Stimulated activated CD4-positive, alpha-beta T cell treated with anti-CD3 and anti-CD28 coated beads, Interleukin-1b, Interleukin-23, amount 100 ng/mL, for 48 hours (primary cell): ENCODE measurements at regions not wholly inside any gene's neighbourhood (a gene's known extent, or its start where the extent isn't known, plus 50 kb on each side); places are given as distances from the start of the nearest gene placed in this dataset.
"Not testable (repeated sequence)": the region's sequence is repeated elsewhere in the genome, so short reads cannot be mapped to it uniquely, and the experiment has no call there.

Experiments
- DNase-seq: peaks from one replicate; pipeline ENCODE4 v3.0.0-alpha.2; 2020

DNA sequence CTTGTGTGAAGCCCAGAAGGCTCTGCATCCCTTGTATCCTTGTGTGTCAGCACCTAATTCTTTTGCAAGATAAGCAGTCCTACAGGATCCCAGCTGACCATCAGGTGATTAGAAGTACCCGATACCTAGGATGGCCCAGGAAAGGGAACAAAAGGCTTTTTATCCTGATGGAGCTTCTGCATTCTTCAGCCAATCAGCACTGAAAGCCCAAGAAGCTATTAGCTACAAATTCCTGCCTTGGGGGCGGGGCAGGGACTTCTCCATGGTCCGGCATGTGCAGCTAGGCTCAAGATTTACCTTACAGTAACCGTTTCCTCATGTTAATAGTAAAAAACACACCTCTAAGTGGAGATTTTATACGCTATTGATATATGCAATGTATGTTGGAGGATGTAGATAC is 264.6 kb upstream of the THUMPD2 start:
- no peak for DNase-seq

DNA sequence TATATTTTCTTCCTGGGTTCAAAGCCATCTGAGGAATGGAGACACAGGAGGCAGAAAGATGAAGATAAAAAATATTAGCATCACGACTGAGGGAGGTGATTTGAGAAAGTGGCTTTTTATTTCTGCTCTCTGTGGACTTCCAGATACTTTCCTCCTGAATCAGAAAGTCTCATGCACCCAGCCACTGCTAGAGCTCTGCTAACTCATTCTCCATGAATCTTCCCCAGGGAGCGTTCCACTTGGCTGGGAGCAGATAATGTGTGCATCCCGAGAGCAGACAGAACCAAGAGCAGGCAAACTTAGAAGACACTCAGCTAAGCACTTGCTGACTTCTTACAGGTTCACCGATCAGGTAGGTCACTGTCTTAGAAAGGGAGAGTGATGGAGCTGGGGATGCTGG is 264.1 kb upstream of the THUMPD2 start:
- DNase-seq = no peak

DNA sequence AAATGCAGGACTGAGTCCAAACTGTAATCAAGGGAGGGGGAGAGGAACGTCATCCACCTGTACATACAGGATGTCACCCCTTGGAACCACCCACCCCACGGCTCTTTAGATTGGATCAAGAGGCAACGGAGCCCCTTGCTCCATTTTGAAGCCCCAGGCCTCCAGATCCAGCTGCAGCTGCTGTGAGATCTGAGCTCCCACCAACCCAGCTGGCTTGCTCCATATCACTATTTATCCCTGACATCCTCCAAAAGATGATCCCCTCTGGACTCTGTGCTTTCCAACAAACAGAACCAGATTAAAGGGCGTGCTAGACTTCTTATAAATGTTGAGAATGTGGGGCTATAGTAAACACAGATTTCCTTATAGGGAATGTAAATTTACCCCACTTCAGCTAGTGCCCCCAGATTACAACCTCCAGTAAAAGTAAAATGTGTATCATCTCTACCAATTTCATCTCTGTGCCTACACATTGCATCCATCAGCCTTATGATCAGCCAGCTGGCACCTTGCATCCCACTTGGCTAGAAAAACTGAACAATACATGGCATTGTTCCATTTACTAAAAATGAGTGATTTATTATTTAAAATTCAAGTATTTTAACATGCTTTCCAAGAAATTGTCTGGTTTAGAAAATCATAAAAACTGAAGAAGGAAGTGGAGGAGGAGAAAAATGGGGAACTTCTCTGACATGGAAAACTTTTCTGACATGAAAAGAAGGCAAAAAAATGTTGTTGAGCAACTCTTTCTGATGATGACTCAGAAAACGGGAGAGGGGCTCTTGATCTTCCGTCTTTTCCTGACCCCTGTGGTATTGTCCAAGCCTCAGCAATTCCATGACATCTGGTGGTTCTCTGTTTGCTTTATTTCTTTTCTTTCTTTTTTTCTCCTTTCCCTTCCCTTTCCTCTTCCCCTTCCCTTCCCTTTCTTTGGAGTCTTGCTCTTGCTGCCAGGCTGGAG is 262.6 kb upstream of the THUMPD2 start:
- no peak for DNase-seq

DNA sequence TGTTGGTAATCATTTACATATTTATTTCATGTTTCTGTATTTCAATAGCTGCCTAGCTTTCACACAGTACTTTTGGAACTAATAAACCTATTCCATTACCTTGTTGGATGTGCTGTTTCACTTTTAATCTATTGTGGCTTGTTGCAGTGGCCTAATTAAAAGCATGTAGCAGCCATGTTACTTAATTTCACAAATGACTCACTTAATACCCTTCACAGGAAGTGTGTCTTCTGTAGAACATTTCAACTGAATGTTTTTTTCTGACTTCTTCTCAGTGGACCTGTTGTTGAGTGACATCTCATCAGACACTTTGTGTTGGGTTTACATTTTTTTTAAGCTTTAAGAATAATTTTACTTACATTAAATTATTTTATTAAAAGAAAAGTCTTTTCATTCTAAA is 260.5 kb upstream of the THUMPD2 start:
- DNase-seq = no peak

DNA sequence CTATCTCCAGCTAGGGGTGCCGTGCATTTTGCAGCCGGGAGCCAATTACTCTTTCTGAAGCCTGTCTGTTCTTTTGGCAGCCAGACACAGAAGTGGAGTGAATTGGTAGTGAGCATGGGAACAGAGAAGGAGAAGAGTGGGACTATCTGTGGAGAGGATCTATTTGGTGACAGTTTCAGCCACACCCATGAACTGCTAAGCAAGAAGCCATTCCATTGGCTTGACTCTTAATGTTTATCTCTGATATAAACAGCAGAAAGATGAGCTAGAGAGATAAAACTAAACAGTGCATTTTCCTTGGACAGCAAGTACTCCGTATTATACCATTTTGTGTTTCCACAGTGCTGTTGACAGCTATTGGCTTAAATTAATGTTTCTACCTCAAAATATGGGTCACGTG is 259.6 kb upstream of the THUMPD2 start:
- DNase-seq = no peak

DNA sequence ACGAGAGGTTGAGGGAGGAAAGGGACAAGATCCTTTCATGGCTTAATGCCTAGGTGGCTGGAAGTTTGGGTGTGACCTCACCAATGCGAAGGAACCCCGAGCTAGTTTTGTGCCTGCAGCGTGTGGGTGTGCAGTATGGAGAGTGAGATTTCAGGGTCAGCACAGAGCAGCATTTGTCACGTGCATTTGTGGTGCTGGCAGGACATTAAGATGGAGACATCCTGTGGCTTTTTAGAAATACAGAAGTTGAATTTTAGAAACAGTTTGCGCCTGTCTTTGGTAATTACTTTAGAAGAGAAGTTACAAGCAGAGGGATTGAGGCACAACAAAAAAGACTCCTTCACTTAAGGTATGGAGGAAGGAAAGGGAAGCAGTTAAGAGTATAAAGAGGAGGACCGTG is 258.2 kb upstream of the THUMPD2 start:
- DNase-seq = no peak

DNA sequence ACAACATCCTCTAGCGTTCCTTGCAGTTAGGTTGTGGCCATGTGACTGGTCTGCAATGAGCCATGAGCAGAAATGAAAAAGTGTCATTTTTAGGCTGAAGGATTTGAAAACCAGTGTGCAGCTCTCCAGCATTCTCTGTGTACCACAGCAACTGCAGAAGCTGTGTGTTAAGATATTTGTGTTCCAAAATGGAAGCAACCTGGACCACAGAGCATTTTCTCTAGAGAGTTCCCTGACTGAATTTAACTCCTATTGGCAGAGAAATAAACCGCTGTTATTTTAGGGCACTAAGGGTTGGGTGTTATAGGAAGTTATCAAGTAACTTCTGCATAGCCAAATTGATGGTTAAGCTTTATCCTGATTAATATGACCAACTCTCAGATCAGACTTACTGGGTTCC is 257.2 kb upstream of the THUMPD2 start:
- no peak for DNase-seq

DNA sequence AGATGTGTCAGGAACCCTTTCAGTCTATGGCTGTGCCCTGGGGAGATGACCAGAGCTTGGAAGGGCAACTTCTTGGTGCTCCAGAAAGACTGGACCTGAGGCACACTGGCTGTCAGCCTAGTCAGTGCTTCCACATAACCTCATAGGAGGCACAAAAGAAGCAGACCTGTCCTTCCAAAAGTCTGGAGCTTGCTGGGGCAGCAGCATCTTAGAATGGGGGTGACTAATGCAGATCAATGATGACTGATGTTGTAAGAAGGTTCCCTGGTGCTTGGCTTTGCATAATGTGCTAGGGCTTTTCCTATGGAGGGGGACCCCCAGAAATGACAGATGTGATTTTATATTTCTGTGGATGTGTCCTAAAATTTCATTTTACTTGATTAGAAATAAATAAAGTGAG is 255.7 kb upstream of the THUMPD2 start:
- no peak for DNase-seq

DNA sequence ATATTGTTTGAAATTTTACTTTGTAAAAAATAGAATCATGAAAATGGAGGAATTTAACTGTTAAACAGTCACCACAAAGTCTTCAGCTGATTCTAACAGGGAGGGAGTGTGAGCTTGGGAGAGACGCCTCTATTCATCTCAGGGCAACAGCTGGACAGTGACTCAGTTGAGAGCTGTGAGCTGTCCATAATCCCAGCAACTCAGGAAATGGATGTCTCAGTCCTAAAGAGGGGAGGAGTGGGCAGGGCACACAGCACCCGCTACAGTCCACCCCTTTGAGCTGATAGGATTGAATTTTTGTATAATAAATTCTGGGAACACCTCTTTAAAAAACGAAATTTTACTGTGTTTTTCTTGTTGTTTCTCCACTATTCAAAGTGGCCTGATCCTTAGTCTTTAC is 255.1 kb upstream of the THUMPD2 start:
- no peak for DNase-seq

DNA sequence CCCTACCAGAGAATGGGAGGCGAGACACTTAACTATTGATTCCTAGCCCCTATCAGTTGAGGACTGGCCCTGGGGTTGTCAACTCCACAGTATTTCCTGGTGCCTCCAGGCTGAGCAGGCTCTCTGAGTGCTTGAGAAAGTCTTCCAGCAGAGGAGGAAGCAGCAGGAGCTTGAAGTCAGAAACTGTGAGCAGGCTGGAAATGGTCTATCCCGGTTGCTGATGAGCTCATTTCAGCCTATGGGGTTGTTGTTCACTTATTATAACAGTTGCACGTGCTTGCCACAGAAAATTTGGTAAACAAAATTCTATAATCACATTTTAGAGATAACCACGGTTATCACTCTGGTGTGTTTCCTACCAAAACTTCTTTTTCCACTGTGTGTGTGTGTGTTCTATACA is 254.7 kb upstream of the THUMPD2 start:
- DNase-seq = no peak

DNA sequence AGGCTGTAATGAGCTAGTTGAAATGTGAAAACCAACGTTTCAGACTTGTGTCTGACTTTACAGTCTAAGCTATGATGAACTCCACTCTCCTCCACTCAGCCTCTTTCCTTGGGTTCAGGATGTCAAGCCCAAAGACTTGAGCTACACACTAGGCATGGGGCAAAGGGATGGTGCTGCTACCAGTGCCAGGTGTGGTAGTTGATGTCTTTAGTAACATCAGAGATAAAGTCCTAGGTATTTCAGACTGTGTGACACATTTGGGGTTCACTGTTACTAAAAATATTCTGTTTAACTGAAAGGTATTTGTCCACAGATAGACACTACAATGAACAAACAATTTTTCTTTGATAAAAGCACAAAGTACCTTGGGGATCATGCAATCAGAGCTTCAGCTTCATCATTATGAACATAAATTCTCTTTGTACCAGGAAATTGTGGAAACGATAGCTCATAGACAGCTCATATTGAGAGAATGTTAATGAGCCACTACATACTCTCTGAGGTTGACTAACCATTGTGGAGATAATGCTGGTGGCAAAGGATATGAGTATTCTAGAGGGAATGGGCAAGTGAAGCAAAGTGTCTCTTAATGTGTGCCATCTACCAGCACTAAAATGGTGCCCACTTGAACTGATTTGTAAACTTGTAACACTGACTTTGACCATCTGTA is 253.7 kb upstream of the THUMPD2 start:
- DNase-seq = no peak

DNA sequence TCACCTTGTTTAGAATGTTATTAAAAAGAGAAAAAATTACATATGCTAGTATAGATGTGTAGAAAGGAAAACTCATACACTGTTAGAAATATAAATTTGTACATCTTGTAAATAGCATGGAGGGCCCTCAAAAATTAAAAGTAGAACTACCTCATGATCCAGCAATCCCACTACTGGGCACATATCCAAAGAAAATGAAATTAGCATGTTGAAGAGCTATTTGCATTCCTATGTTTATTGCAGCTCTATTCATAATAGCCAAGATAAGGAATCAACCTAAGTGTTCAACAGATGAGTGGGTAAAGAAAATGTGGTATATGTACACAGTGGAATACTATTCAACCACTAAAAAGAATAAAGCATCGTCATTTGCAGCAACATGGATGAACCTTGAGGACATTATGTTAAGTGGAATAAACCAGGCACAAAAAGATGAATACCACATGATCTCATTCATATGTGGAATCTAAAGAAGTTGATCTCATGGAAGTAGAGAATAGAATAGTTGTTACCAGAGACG is 251.5 kb upstream of the THUMPD2 start:
- no peak for DNase-seq

DNA sequence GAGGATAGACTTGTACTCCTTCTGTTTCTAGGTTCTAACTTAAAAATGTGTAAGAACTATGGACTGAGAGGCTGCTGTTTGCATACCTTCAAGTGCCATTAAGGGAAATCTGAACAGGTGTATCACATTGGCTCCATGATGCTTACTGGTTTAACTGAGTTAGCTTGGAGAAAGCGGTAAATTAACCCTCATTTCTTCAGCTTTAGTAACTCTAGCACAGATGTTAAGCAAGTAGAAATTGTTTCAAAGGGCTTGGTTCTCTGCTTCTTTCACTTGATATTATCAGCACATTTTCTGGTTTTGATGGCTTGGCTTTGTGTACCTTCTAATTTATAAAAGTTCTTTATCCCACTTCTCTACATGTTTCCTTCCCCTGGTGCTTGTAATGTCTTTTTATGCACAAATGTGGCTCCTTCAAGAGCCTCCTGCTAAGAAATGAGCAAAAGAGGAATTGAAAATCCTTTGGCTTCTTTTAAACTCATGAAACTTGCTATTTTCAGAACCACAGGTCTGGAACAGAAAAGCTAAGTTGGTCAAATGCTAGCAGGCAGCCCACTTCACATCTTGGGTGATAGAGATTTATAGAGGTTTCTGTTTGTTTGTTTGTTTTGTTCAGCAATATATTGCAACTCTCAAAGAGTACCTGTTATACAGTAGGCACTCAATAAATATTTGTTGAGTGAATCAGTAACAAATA is 249.9 kb upstream of the THUMPD2 start:
- DNase-seq = no peak

DNA sequence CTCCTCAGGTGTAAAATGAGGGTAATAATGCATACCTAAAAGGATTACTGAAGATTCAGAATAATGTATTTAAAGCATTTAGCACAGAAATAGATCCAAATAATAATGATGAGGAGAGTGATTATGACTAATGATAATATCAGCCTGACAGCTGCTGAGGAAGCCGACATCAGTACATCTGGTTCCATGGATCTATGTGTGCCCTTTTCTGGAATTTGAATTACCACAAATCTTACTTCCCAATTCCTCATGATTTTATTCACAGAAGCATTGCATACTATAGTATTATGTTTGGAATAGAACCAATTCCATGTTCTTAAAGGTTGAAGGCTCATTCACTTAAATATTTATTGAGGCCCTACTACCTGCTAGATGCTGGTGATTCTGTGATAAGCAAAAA is 248.9 kb upstream of the THUMPD2 start:
- no peak for DNase-seq

DNA sequence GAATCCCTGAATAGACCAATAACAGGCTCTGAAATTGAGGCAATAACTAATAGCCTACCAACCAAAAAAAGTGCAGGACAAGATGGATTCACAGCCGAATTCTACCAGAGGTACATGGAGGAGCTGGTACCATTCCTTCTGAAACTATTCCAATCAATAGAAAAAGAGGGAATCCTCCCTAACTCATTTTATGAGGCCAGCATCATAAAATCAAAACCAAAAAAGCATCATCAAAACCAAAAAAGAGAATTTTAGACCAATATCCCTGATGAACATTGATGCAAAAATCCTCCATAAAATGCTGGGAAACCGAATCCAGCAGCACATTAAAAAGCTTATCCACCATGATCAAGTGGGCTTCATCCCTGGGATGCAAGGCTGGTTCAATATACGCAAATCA is 246.2 kb upstream of the THUMPD2 start:
- not testable (repeated sequence) for DNase-seq

DNA sequence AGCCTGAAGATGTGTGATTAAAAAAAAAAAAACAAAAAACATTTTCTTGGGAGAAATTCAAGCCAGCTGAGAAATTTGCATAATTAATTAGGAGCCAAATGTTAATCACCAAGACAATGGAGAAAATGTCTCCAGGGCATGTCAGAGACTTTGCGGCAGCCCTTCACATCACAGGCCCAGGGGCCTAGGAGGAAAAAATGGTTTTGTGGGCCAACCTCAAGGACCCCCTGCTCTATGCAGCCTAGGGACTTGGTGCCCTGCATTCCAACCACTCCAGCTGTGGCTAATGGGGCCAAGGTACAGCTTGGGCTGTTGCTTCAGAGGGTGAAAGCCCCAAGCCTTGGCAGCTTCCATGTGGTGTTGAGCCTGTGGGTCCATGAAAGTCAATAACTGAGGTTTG is 241.9 kb upstream of the THUMPD2 start:
- DNase-seq = no peak

DNA sequence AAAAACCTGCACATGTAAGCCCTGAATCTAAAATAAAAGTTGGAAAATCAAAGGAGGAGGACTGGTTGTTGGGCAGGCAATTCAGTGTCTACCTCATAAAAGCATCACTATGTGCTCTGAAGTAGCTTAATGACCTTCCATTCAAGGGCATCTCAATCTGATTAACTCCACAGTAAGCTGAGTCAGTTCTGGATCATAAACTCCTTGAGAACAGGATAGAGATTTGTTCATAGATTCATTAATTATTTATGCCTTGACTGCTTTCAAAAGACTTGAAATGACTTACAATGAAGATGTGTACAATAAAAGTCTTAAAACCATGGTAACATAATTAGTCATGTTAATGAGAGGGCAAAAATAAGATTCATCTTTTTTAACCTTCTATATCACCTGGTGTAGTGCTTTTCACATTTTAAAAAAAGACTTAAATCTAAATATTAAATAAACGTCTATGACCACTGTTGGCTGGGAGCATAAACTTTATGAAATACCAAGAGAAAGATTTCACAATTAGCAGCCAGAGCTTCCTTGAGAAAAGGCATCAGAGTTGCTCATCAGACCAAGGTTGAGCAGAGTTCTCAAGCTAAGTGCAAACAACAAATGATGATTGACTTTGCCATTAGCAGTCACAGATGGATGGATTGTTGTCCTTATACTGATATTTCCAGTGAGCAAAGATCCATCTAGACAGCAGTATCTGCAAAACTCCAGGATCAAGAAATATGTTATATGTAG is 237.3 kb upstream of the THUMPD2 start:
- no peak for DNase-seq

DNA sequence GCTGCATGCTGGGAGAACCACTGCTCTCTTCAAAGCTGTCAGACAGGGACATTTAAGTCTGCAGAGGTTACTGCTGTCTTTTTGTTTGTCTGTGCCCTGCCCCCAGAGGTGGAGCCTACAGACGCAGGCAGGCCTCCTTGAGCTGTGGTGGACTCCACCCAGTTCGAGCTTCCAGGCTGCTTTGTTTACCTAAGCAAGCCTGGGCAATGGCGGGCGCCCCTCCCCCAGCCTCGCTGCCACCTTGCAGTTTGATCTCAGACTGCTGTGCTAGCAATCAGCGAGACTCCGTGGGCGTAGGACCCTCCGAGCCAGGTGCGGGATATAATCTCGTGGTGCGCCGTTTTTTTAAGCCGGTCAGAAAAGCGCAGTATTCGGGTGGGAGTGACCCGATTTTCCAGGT is 234.9 kb upstream of the THUMPD2 start:
- not testable (repeated sequence) for DNase-seq

DNA sequence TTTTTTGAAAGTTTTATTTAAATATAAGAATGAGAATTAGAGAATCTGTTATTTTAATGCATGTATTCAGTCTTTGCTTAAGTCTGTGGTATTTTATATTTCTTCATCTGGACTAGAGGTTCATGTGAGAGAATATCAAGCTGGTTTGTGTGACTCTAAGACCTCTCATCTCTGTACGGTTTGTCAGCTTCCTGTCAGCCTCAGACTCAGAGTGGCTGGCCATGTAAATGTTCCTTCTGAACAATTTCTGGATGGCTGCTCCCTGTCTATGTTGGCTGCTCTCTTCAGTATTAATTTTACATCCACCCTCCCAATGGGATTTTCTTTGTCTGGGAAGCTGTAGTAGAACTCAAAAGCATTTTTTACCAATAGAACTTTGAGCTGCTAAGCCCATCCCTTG is 225.3 kb upstream of the THUMPD2 start:
- no peak for DNase-seq

DNA sequence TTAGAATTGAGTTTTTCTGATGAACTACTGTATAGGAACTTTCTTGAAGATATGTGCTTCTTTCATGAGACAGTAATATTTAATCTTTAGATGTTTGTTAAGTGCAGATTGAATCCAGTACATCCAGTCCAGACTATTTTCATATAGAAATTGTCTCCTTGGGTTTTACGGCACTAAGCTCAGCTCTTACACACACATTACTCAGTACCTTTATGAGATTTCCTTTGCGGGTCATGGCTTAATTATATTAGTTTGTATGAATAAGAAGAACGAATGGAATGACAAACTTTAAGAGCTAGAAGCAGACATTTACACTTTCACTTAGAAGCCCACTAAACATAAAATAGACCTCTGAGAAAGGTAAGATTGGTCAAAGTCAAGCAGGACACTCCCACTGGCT is 223.3 kb upstream of the THUMPD2 start:
- no peak for DNase-seq

DNA sequence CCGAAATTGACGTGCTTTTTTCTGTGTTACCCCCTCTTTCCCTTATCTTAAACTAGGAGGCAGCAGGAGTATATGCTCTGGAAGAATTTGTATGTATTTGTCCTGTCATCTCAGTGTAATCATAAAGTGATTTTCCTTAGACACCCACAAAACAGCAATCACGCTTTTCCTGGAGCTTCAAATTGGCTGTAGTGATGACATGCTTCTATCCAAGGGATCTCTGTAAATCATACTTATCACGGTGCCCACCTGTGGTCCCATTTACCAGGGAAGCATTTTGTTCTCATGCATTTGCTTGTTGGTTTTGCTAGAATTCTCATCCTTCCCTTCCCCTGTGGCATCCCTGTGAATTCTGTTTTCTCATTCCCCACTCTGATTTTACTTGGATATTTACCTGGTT is 220.8 kb upstream of the THUMPD2 start:
- no peak for DNase-seq

DNA sequence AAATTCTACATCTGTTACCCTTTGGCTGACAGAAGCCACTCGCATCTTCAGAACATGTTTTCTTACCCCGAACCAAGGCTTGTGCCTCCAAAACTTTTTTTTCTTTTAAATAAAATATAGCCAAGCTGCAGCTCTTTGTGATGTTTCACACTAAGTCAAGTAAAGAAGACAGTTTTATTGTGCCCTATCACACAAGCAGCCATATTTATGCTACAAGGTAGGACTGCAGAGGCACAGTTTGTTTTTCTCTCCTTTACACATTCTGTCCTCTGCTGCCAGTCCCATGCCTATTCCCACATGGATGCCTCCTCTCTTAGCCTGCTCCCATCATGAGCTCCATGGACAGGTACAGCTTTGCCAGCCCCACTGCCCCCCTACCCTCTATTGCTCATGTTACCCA is 219.6 kb upstream of the THUMPD2 start:
- no peak for DNase-seq

DNA sequence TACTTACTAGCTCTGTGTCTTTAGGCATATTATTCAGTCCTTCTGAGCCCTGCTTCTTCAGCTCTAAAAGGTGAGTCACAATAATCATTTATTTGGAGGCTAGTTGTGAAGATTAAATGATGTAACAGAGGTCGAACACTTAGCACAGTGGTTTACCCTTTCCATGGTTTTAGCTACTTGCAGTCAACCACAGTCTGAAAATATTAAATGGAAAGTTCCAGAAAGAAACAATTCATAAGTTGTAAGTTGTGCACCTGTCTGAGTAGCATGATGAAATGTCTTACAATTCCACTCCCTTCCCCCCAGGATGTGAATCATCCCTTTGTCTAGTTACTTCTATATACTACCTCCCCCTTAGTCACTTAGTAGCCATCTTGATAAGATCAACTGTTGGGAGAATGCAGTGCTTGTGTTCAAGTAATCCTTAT is 217.6 kb upstream of the THUMPD2 start:
- DNase-seq = no peak
